Activated naive CD4-positive, alpha-beta T cell treated with anti-CD3 and anti-CD28 coated beads for 36 hours (primary cell): ENCODE measurements at regions not wholly inside any gene's neighbourhood (a gene's known extent, or its start where the extent isn't known, plus 50 kb on each side); places are given as distances from the start of the nearest gene placed in this dataset.

ENCODE experiments used
- CTCF ChIA-PET: fragments of 350-600 bp; sonication (Branson Sonifier 250); formaldehyde crosslinking; loops from one replicate; lab custom pipeline; 2021; ENCODE audit warnings: antibody characterized with exemption; lab: Charles Lee
- DNase-seq: peaks from one replicate; pipeline ENCODE4 v3.0.0-alpha.2; 2020
- H3K27ac Mint-ChIP-seq: one replicate; pipeline ENCODE4 v1.8.0; 2021; ENCODE audit warnings: mild to moderate bottlenecking, mixed read lengths
- H3K27me3 Mint-ChIP-seq: one replicate; pipeline ENCODE4 v1.8.0; 2021; ENCODE audit warnings: low read depth, mixed read lengths
- H3K36me3 Mint-ChIP-seq: one replicate; pipeline ENCODE4 v1.8.0; 2021; ENCODE audit warnings: low read depth, mixed read lengths
- H3K4me1 Mint-ChIP-seq: one replicate; pipeline ENCODE4 v1.8.0; 2021; ENCODE audit warnings: low read depth, mixed read lengths
- H3K4me3 Mint-ChIP-seq: one replicate; pipeline ENCODE4 v1.8.0; 2021; ENCODE audit warnings: mild to moderate bottlenecking, moderate library complexity, mixed read lengths
- H3K9me3 Mint-ChIP-seq: one replicate; pipeline ENCODE4 v1.8.0; 2021; ENCODE audit warnings: mixed read lengths
- intact Hi-C: fragments of 100-400 bp; cut with micrococcal nuclease; formaldehyde crosslinking; loops from one replicate; pipeline ENCODE4 v1.15.1; 2023

- Mint-ChIP-seq H3K4me3 (no peak overlapping the region), H3K4me1 (no peaks in the 10 kb centered on the region), H3K27ac (no peak overlapping the region), H3K27me3 (peaks cover 6% of the 10 kb centered on the region), H3K9me3 (no peaks in the 10 kb centered on the region), H3K36me3 (no peaks in the 10 kb centered on the region)
- intact Hi-C loops, result no loop called here
- DNase-seq, result no peak
- CTCF ChIA-PET, result no interaction called here
These were observed 126.6 kb downstream of the PSMG1 start for GRCh38 chr21:39056636-39057035.

DNA sequence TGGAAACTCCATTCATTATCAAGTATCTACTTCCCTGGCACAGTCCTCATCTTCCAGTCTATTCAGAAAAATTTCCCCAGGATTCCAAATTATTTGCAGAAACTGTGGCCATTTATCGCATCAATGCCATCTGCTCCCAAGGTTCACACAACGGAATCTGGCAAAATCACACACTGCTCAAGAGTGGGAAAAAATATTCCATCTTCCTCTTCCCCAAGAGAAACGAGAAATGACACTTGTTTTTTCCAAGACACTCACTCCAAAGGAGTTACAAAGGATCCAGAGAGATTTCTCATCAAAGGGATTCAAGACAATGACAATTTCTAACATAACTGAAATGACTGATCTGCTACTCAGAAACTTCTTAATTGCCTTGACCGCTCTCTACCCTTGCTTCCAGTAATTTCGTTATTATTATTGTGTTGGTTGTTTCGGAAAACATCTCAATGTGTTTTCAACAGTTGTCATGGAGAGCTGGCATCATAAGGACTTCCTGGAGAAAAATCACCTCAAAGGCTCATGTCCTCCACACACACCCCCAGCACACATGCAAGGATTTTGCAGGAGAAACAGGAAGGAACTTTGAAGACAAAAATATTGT is 128.0 kb downstream of the PSMG1 start:
- CTCF ChIA-PET, result no interaction called here
- Mint-ChIP-seq H3K27me3 (peaks cover 6% of the 10 kb centered on the region), H3K9me3 (no peaks in the 10 kb centered on the region)

DNA sequence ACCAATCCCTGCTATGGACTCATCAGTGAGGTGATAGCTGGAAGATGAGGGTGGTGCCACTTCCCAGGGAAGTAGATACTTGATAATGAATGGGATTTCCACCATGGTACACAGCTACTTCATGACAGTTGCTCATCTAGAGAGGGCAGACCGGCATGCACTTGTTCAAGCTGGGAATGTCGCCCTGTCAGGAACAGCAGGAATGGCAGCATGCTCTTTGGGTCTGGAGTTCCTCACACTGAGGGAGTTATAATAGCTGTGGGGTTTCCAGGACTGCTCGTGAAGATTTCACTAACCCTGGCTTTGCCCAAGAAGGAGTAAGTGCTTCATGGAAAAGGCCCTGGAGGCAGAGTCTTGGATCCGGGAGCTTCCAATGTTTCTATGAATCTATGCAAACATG is 129.2 kb downstream of the PSMG1 start:
- Mint-ChIP-seq H3K36me3 (no peaks in the 10 kb centered on the region), H3K4me1 (no peaks in the 10 kb centered on the region), H3K4me3 (no peak overlapping the region), H3K27ac (no peak overlapping the region), H3K9me3 (no peaks in the 10 kb centered on the region), H3K27me3 (peaks cover 6% of the 10 kb centered on the region)
- no peak for DNase-seq
- CTCF ChIA-PET, result interaction anchor here (0.9 kb wide), 1 partner anchor 97 kb away, joined by 3 read pairs; no protein-coding TSS in a partner anchor
- intact Hi-C loops, result no loop called here

More for the DNA sequence above, 128.0 kb downstream of the PSMG1 start:
- Mint-ChIP-seq H3K27ac (no peak overlapping the region), H3K4me1 (no peaks in the 10 kb centered on the region), H3K36me3 (no peaks in the 10 kb centered on the region), H3K4me3 (no peak overlapping the region)
- DNase-seq, result no peak
- intact Hi-C loops, result no loop called here

- no peaks in the 10 kb centered on the region for H3K9me3 Mint-ChIP-seq
- no peak for DNase-seq
- no peaks in the 10 kb centered on the region for H3K36me3 Mint-ChIP-seq
- intact Hi-C loops, result no loop called here
- CTCF ChIA-PET, result interaction anchor here (1.1 kb wide), 1 partner anchor 14 kb away, joined by 3 read pairs; no protein-coding TSS in a partner anchor
- no peaks in the 10 kb centered on the region for H3K4me1 Mint-ChIP-seq
- no peak overlapping the region for H3K4me3 Mint-ChIP-seq
- peaks cover 6% of the 10 kb centered on the region for H3K27me3 Mint-ChIP-seq
- H3K27ac Mint-ChIP-seq, result no peak overlapping the region
These were observed 130.1 kb downstream of the PSMG1 start for GRCh38 chr21:39053126-39053525.

DNA sequence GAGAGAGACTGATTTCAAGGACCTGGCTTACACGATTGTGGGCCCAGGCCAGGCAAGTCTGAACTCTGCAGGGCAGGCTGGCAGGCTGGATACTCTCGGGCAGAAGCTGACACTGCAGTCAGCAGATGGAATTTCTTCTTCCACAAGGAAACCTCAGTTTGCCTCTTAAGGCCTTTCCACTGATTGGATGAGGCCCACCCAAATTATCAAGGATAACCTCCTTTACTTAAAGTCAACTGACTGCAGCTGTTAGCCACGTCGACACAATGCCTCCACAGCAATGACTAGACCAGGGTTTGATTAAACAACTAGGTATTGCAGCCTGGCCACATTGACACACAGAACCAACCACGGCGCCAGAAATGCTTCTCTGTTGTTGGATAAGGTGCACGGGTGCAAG is 130.5 kb downstream of the PSMG1 start:
- peaks cover 6% of the 10 kb centered on the region for H3K27me3 Mint-ChIP-seq
- no peak overlapping the region for H3K27ac Mint-ChIP-seq
- DNase-seq, result no peak
- H3K4me1 Mint-ChIP-seq, result no peaks in the 10 kb centered on the region
- intact Hi-C loops, result no loop called here
- H3K36me3 Mint-ChIP-seq, result no peaks in the 10 kb centered on the region
- H3K4me3 Mint-ChIP-seq, result no peak overlapping the region
- H3K9me3 Mint-ChIP-seq, result no peaks in the 10 kb centered on the region
- CTCF ChIA-PET, result interaction anchor here (0.6 to 1.1 kb wide), 2 partner anchors 15 to 41 kb away, joined by 3 read pairs; no protein-coding TSS in a partner anchor

DNA sequence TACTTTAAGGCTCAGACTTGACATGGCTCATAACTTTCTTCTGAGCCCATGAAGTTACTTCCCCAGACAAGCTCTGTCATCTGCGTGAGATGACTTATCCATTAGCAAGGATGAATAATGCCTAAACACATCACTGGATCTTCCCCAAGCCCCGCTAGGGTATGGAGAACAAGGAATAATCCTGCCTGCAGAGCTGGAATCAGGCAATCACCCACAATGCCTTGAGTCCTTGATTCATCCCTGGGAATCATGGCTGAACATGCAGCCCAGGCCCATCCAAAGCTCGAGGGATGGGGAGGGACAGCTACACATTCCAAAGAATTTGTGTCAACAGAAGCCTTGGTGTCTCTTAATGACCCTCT is 131.7 kb downstream of the PSMG1 start:
- peaks cover 6% of the 10 kb centered on the region for H3K27me3 Mint-ChIP-seq
- H3K36me3 Mint-ChIP-seq, result no peaks in the 10 kb centered on the region
- DNase-seq, result no peak
- no peak overlapping the region for H3K27ac Mint-ChIP-seq
- no peak overlapping the region for H3K4me3 Mint-ChIP-seq
- no peaks in the 10 kb centered on the region for H3K4me1 Mint-ChIP-seq
- CTCF ChIA-PET, result no interaction called here
- intact Hi-C loops, result no loop called here
- H3K9me3 Mint-ChIP-seq, result no peaks in the 10 kb centered on the region

DNA sequence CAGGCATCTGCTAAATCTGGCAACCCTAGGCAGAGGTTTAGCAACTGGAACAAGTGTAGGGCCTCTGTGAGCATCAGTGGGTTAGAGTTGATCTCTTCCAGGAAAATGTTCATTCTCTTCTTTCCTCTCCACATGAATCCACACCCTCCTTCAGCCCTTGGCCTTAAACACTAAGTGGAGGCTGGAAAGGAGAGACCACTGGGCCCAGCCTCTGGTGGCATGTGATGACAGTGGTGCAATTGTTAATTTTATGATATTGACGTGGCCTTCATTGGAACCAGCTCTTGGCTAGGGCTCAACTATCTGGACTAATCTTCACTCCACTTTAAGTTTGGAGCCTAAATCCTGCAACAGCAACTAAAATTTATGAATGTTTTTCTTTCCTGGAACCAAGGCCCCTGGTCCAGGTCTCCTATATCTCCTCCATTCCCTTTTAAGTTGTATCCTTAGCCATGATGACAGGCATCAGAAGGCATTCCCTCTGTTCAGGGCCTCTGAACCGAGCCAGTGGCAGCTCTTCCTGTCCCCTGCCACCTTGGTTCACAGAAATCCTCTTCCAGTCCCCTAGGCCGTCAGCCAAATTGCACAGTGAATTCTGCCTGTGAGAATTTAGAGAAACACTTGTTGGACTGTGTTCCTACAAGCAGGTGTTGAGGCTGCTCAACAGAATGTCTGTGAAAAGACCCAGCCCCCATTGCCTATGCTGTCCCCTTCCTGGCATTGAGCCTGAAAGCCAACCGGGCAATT is 132.2 kb downstream of the PSMG1 start:
- no peaks in the 10 kb centered on the region for H3K4me1 Mint-ChIP-seq
- intact Hi-C loops, result no loop called here
- no peak overlapping the region for H3K27ac Mint-ChIP-seq
- H3K4me3 Mint-ChIP-seq, result no peak overlapping the region
- no peak for DNase-seq
- H3K36me3 Mint-ChIP-seq, result no peaks in the 10 kb centered on the region
- CTCF ChIA-PET, result no interaction called here
- peaks cover 6% of the 10 kb centered on the region for H3K27me3 Mint-ChIP-seq
- H3K9me3 Mint-ChIP-seq, result no peaks in the 10 kb centered on the region

DNA sequence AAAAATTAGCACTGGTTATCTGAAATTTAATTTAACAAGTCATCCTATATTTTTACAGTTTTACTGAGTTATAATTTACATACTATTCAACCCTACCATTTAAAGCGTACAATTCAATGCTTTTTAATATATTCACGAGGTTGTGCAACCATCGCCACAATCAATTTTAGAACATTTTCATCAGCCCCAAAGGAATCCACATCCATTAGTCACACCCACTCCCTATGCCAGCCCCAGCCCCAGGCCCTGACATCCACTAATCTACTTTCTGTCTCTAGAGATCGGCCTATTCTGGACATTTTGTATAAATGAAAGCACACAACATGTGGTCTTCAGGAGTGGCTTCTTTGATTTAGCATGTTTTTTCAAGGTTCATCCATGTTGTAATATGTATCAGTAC is 134.7 kb downstream of the PSMG1 start:
- H3K9me3 Mint-ChIP-seq, result no peaks in the 10 kb centered on the region

DNA sequence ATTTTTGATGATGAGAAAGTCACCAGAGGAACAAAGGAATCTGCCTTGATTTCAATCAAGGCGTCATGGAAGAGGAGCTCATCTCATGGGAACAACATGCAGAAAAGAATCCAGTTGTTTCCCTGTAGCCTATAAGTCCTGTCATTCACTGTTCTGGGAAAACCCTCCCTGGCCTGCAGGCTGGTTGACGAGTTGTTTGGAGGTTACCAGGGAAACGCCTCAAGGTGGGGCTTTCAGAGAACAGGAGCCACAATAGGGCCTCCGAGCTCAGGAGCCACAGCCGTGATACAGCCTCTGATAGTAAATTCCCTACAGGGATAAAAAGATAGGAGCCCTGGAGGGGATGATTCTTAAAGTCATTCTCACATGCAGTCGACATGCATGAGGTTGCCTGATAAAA is 135.2 kb downstream of the PSMG1 start:
- CTCF ChIA-PET, result interaction anchor here (0.9 kb wide), 1 partner anchor 11 kb away, joined by 3 read pairs; no protein-coding TSS in a partner anchor
- no peak overlapping the region for H3K27ac Mint-ChIP-seq
- H3K36me3 Mint-ChIP-seq, result no peaks in the 10 kb centered on the region

More for the DNA sequence above, 134.7 kb downstream of the PSMG1 start:
- H3K4me1 Mint-ChIP-seq, result no peaks in the 10 kb centered on the region
- no peaks in the 10 kb centered on the region for H3K36me3 Mint-ChIP-seq
- CTCF ChIA-PET, result no interaction called here
- no peak overlapping the region for H3K27ac Mint-ChIP-seq
- intact Hi-C loops, result no loop called here
- H3K27me3 Mint-ChIP-seq, result no peaks in the 10 kb centered on the region
- no peak for DNase-seq
- no peak overlapping the region for H3K4me3 Mint-ChIP-seq

GRCh38 chr21:39047046-39047445 is 136.2 kb downstream of the PSMG1 start:
- CTCF ChIA-PET, result no interaction called here
- no peaks in the 10 kb centered on the region for H3K36me3 Mint-ChIP-seq

More for the DNA sequence above, 135.2 kb downstream of the PSMG1 start:
- no peaks in the 10 kb centered on the region for H3K4me1 Mint-ChIP-seq
- intact Hi-C loops, result no loop called here
- DNase-seq, result no peak
- H3K9me3 Mint-ChIP-seq, result no peaks in the 10 kb centered on the region
- H3K4me3 Mint-ChIP-seq, result no peak overlapping the region
- H3K27me3 Mint-ChIP-seq, result no peaks in the 10 kb centered on the region

DNA sequence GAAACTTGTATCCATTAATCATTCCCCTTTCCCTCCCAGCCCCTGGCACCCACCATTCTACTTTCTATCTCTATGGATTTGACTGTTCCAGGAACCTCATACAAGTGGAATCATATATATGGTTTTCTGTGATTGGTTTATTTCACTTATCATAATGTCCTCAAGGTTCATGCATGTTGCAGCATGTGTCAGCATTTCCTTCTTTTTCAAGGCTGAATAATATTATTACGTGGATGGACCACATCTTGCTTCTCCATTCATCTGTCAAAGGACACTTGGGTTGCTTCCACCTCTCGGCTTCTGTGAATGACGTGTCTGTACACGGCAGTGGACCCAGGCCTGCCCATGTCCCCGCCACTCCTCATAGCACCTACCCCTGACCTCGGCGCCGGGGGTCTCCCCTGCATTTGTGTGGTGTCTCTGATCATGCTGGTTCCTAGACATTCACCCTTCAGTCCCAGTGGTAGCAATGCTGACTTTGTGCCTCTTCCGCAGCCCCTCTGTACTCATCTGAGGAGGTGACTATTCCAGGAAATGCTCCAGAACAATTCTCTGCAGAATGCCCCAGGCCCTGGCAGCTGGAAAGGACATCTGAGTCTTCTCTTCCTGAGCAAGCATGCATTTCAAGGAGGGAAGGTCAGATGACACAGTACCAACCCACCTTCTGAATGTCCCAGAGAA is 136.9 kb downstream of the PSMG1 start:
- intact Hi-C loops, result no loop called here
- CTCF ChIA-PET, result no interaction called here
- H3K9me3 Mint-ChIP-seq, result no peaks in the 10 kb centered on the region
- no peaks in the 10 kb centered on the region for H3K27me3 Mint-ChIP-seq
- no peak for DNase-seq
- no peak overlapping the region for H3K4me3 Mint-ChIP-seq
- no peak overlapping the region for H3K27ac Mint-ChIP-seq
- H3K4me1 Mint-ChIP-seq, result peaks cover under 1% of the 10 kb centered on the region
- no peaks in the 10 kb centered on the region for H3K36me3 Mint-ChIP-seq

More at GRCh38 chr21:39047046-39047445, 136.2 kb downstream of the PSMG1 start:
- Mint-ChIP-seq H3K4me3 (no peak overlapping the region), H3K27ac (no peak overlapping the region), H3K4me1 (no peaks in the 10 kb centered on the region), H3K9me3 (no peaks in the 10 kb centered on the region), H3K27me3 (no peaks in the 10 kb centered on the region)
- DNase-seq, result no peak
- intact Hi-C loops, result no loop called here

GRCh38 chr21:39041816-39042215 is 141.4 kb downstream of the PSMG1 start:
- Mint-ChIP-seq H3K27me3 (no peaks in the 10 kb centered on the region), H3K36me3 (no peaks in the 10 kb centered on the region), H3K27ac (no peak overlapping the region), H3K4me1 (peaks cover 8% of the 10 kb centered on the region), H3K9me3 (no peaks in the 10 kb centered on the region), H3K4me3 (no peak overlapping the region)
- intact Hi-C loops, result no loop called here
- no peak for DNase-seq
- CTCF ChIA-PET, result no interaction called here
